AG04450 (cell line): ENCODE measurements at regions not wholly inside any gene's neighbourhood (a gene's known extent, or its start where the extent isn't known, plus 50 kb on each side); places are given as distances from the start of the nearest gene placed in this dataset.
"Not testable (repeated sequence)": the region's sequence is repeated elsewhere in the genome, so short reads cannot be mapped to it uniquely, and the experiment has no call there.

Experiments
- CTCF ChIA-PET: fragments of 300-600, 350-600 bp; formaldehyde crosslinking; extraction: SDS; loops from one replicate; lab custom pipeline; 2022; ENCODE audit warnings: antibody characterized with exemption, inconsistent platforms; lab: Charles Lee
- POLR2A ChIA-PET: fragments of 350-600 bp; formaldehyde crosslinking; extraction: SDS; loops from one replicate; lab custom pipeline; 2021; ENCODE audit warnings: antibody characterized with exemption, inconsistent platforms; lab: Yijun Ruan, JAX
- DNase-seq: peaks from one replicate; pipeline ENCODE4 v3.0.0-alpha.2; 2011; ENCODE audit warnings: low read depth, low spot score
- H3K27ac ChIP-seq: one replicate; pipeline ENCODE4 v1.5.1; 2012; ENCODE audit warnings: low read depth, low read length, control low read depth
- H3K27me3 ChIP-seq: one replicate; pipeline ENCODE4 v1.6.0; 2012; ENCODE audit warnings: low read length; ENCODE audit not compliant: control insufficient read depth, insufficient read depth
- H3K4me3 ChIP-seq: 2 replicates; pipeline ENCODE4 v1.5.1; 2011; ENCODE audit warnings: mild to moderate bottlenecking, low read depth, low read length, control low read depth
- H3K9me3 ChIP-seq: 2 replicates; pipeline ENCODE4 v1.5.1; 2012; ENCODE audit warnings: low read length; ENCODE audit not compliant: control insufficient read depth, insufficient read depth
- CTCF ChIP-seq: IDR thresholded peaks from 2 replicates; pipeline ENCODE4 v1.5.1; 2011; ENCODE audit warnings: low read depth, low read length, control low read depth, inconsistent platforms

GRCh38 chr3:143901105-143901504 lies 52.8 kb upstream of the SLC9A9 start:
- Histone ChIP-seq H3K9me3 (no peaks in the 10 kb centered on the region), H3K4me3 (no peak overlapping the region), H3K27me3 (no peaks in the 10 kb centered on the region), H3K27ac (no peak overlapping the region)
- peak; percentile 24 for DNase-seq
- no peak for TF ChIP-seq CTCF
- ChIA-PET POLR2A (no interaction called here), CTCF (no interaction called here)

GRCh38 chr3:143902210-143902609 lies 53.9 kb upstream of the SLC9A9 start:
- CTCF ChIA-PET: interaction anchor here (0.6 kb wide), 2 partner anchors 17 to 425 kb away, joined by 3 to 4 read pairs; no protein-coding TSS in a partner anchor
- no peak for TF ChIP-seq CTCF

GRCh38 chr3:143910756-143911155 lies 60.9 kb upstream of the DIPK2A start:
- no peak for DNase-seq
- Histone ChIP-seq H3K9me3 (no peaks in the 10 kb centered on the region), H3K27me3 (no peaks in the 10 kb centered on the region), H3K27ac (no peak overlapping the region), H3K4me3 (no peak overlapping the region)
- ChIA-PET POLR2A (no interaction called here), CTCF (interaction anchor here (0.9 kb wide), 1 partner anchor 17 kb away, joined by 3 read pairs; no protein-coding TSS in a partner anchor)
- TF ChIP-seq CTCF: no peak

More at GRCh38 chr3:143902210-143902609, 53.9 kb upstream of the SLC9A9 start:
- H3K27me3 ChIP-seq: no peaks in the 10 kb centered on the region
- DNase-seq: no peak
- H3K4me3 ChIP-seq: no peak overlapping the region
- no peaks in the 10 kb centered on the region for H3K9me3 ChIP-seq
- H3K27ac ChIP-seq: no peak overlapping the region
- POLR2A ChIA-PET: no interaction called here

GRCh38 chr3:143914257-143914656 lies 57.4 kb upstream of the DIPK2A start:
- Histone ChIP-seq H3K27ac (no peak overlapping the region), H3K27me3 (peaks cover 2% of the 10 kb centered on the region), H3K9me3 (no peaks in the 10 kb centered on the region), H3K4me3 (no peak overlapping the region)
- CTCF ChIA-PET: no interaction called here
- DNase-seq: no peak
- POLR2A ChIA-PET: no interaction called here
- no peak for TF ChIP-seq CTCF

- Histone ChIP-seq H3K9me3 (no peaks in the 10 kb centered on the region), H3K27ac (no peak overlapping the region), H3K4me3 (no peak overlapping the region), H3K27me3 (peaks cover 2% of the 10 kb centered on the region)
- TF ChIP-seq CTCF: no peak
- DNase-seq: no peak
- ChIA-PET CTCF (no interaction called here), POLR2A (no interaction called here)
These were observed 52.8 kb upstream of the DIPK2A start for GRCh38 chr3:143918848-143919247.

- CTCF ChIA-PET, H3K4me3 ChIP-seq, H3K9me3 ChIP-seq, DNase-seq, POLR2A ChIA-PET, H3K27ac ChIP-seq, H3K27me3 ChIP-seq: not testable (repeated sequence)
These were observed 50.4 kb upstream of the DIPK2A start for GRCh38 chr3:143921176-143921575.
